OCI-LY7 (cell line): ENCODE measurements at regions not wholly inside any gene's neighbourhood (a gene's known extent, or its start where the extent isn't known, plus 50 kb on each side); places are given as distances from the start of the nearest gene placed in this dataset.

Experiments used
- BruUV-seq: library from RNA; stranded (reverse); fragments of 400-500 nt; replicated peaks from 2 replicates; lab custom pipeline; 2021; lab: Mats Ljungman, UMichigan
- CTCF ChIA-PET: fragments of 300-600 bp; sonication (Branson Sonifier 250); formaldehyde crosslinking; loops from one replicate; lab custom pipeline; 2022; ENCODE audit warnings: antibody characterized with exemption; ENCODE audit not compliant: unreplicated experiment; lab: Charles Lee
- POLR2A ChIA-PET: fragments of 300-600 bp; sonication (Branson Sonifier 250); formaldehyde crosslinking; loops from one replicate; lab custom pipeline; 2022; ENCODE audit warnings: antibody characterized with exemption; lab: Charles Lee
- DNase-seq: peaks from one replicate; pipeline ENCODE4 v3.0.0-alpha.2; 2015; ENCODE audit warnings: low spot score
- H2AFZ ChIP-seq: fragments of 200-600 bp; sonication (generic), shearing (Covaris generic); 2 replicates; pipeline ENCODE4 v1.6.1; 2014; ENCODE audit warnings: mild to moderate bottlenecking, antibody characterized with exemption, low read length, moderate library complexity
- H3K27ac ChIP-seq: fragments of 200-600 bp; sonication (generic); 2 replicates; pipeline ENCODE4 v1.5.1; 2014; ENCODE audit warnings: mixed run types, low read depth, mild to moderate bottlenecking, moderate library complexity, low read length, inconsistent platforms; ENCODE audit not compliant: poor library complexity, severe bottlenecking
- H3K36me3 ChIP-seq: fragments of 200-600 bp; sonication (generic); 2 replicates; pipeline ENCODE4 v1.6.1; 2014; ENCODE audit warnings: mild to moderate bottlenecking, antibody characterized with exemption, low read length, moderate library complexity, mixed read lengths; ENCODE audit not compliant: insufficient read depth
- H3K4me1 ChIP-seq: fragments of 200-600 bp; sonication (generic); 2 replicates; pipeline ENCODE4 v1.5.1; 2014; ENCODE audit warnings: mild to moderate bottlenecking, low read length; ENCODE audit not compliant: insufficient read depth, poor library complexity, severe bottlenecking
- H3K4me2 ChIP-seq: fragments of 200-600 bp; sonication (generic); 2 replicates; pipeline ENCODE4 v1.6.1; 2014; ENCODE audit warnings: mild to moderate bottlenecking, low read length
- H3K4me3 ChIP-seq: fragments of 200-600 bp; sonication (generic); 2 replicates; pipeline ENCODE4 v1.5.1; 2014; ENCODE audit warnings: mild to moderate bottlenecking, low read depth, low read length; ENCODE audit not compliant: poor library complexity, severe bottlenecking
- H3K79me2 ChIP-seq: fragments of 200-600 bp; sonication (generic); 2 replicates; pipeline ENCODE4 v1.6.1; 2016; ENCODE audit warnings: low read depth, mild to moderate bottlenecking, low read length, moderate library complexity, mixed read lengths; ENCODE audit not compliant: insufficient read depth
- H3K9me2 ChIP-seq: fragments of 200-600 bp; sonication (generic); 2 replicates; pipeline ENCODE4 v1.6.1; 2016; ENCODE audit warnings: mild to moderate bottlenecking, low read length, mixed read lengths; ENCODE audit not compliant: insufficient read depth
- H3K9me3 ChIP-seq: fragments of 200-600 bp; sonication (generic); 2 replicates; pipeline ENCODE4 v1.6.1; 2014; ENCODE audit warnings: mild to moderate bottlenecking, mixed run types, low read length, mixed read lengths
- H4K20me1 ChIP-seq: fragments of 200-600 bp; sonication (generic); 2 replicates; pipeline ENCODE4 v1.6.1; 2014; ENCODE audit warnings: mild to moderate bottlenecking, antibody characterized with exemption, low read length, moderate library complexity, mixed read lengths; ENCODE audit not compliant: insufficient read depth
- EZH2phosphoT487 ChIP-seq: fragments of 200-600 bp; sonication (generic); IDR thresholded peaks from 2 replicates; pipeline ENCODE4 v1.6.1; 2018; ENCODE audit warnings: low read depth, borderline replicate concordance, mild to moderate bottlenecking, mixed run types, antibody characterized with exemption, low read length, moderate library complexity, mixed read lengths
- intact Hi-C: fragments of 100-400 bp; cut with micrococcal nuclease; formaldehyde crosslinking; loops from one replicate; pipeline ENCODE4 v1.10.0; 2022; ENCODE audit not compliant: unreplicated experiment
- TF ChIP-seq, protein P1 (sequence below): fragments of 200-600 bp; sonication (generic); conservative IDR thresholded peaks from 2 replicates; pipeline ENCODE4 v1.5.1; 2014; ENCODE audit warnings: mild to moderate bottlenecking, antibody characterized with exemption, low read length, moderate library complexity, mixed read lengths

DNA sequence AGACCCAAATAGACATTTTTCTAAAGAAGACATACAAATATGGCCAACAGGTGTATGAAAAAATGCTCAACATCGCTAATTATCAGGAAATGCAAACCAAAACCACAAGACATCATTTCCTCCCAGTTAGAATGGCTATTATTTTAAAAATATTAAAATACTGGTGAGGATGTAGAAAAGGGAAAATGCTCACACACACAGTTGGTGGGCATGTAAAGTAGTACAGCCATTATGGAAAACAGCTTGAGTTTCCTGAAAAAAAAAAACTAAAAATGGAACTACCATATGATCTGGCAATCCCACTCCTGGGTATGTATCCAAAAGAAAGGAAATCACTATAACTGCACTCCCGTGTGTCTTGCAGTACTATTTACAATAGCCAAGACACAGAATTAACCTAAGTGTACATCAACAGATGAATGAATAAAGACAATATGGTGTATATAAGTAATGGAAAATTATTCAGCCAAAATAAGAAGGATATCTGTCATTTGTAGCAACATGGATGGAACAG is 128.9 kb upstream of the DKK2 start:
- no peak overlapping the region for H3K4me3 ChIP-seq
- no peaks in the 10 kb centered on the region for H4K20me1 ChIP-seq
- CTCF ChIA-PET, result no interaction called here
- POLR2A ChIA-PET, result no interaction called here
- H3K27ac ChIP-seq, result no peak overlapping the region
- no peaks in the 10 kb centered on the region for H3K9me2 ChIP-seq
- no TSS peak for BruUV-seq
- H3K9me3 ChIP-seq, result no peaks in the 10 kb centered on the region
- DNase-seq, result no peak
- H3K4me2 ChIP-seq, result no peak overlapping the region
- no peaks in the 10 kb centered on the region for H3K4me1 ChIP-seq
- H3K36me3 ChIP-seq, result no peaks in the 10 kb centered on the region
- TF ChIP-seq, protein P1, sequence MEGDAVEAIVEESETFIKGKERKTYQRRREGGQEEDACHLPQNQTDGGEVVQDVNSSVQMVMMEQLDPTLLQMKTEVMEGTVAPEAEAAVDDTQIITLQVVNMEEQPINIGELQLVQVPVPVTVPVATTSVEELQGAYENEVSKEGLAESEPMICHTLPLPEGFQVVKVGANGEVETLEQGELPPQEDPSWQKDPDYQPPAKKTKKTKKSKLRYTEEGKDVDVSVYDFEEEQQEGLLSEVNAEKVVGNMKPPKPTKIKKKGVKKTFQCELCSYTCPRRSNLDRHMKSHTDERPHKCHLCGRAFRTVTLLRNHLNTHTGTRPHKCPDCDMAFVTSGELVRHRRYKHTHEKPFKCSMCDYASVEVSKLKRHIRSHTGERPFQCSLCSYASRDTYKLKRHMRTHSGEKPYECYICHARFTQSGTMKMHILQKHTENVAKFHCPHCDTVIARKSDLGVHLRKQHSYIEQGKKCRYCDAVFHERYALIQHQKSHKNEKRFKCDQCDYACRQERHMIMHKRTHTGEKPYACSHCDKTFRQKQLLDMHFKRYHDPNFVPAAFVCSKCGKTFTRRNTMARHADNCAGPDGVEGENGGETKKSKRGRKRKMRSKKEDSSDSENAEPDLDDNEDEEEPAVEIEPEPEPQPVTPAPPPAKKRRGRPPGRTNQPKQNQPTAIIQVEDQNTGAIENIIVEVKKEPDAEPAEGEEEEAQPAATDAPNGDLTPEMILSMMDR, result no peak
- no peak for TF ChIP-seq EZH2phosphoT487
- H3K79me2 ChIP-seq, result no peaks in the 10 kb centered on the region
- intact Hi-C loops, result no loop called here
- H2AFZ ChIP-seq, result no peak overlapping the region

DNA sequence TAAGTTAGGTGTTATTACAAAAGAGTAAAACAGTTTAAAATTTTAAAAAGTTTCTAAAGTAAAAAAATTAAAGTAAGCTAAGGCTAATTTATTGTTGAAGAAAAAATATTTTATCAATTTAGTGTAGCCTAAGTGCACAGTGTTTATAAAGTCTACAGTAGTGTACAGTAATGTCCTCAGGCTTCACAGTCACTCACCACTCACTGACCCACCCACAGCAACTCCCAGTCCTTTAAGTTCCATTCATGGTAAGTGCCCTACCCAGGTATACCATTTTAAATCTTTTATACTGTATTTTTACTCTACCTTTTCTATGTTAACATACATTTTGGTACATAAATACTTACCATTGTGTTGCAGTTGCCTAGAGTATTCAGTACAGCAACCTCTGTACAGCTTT is 120.3 kb upstream of the DKK2 start:
- H3K9me2 ChIP-seq, result no peaks in the 10 kb centered on the region
- H2AFZ ChIP-seq, result no peak overlapping the region
- POLR2A ChIA-PET, result interaction anchor here (1.1 kb wide), 1 partner anchor 21 kb away, joined by 3 read pairs; no protein-coding TSS in a partner anchor
- no peaks in the 10 kb centered on the region for H3K4me1 ChIP-seq
- no peak for DNase-seq
- TF ChIP-seq EZH2phosphoT487, result no peak
- H3K4me3 ChIP-seq, result no peak overlapping the region
- H4K20me1 ChIP-seq, result no peaks in the 10 kb centered on the region
- no peaks in the 10 kb centered on the region for H3K9me3 ChIP-seq
- H3K4me2 ChIP-seq, result no peak overlapping the region
- CTCF ChIA-PET, result no interaction called here
- H3K79me2 ChIP-seq, result no peaks in the 10 kb centered on the region
- H3K27ac ChIP-seq, result no peak overlapping the region
- no TSS peak for BruUV-seq
- no peaks in the 10 kb centered on the region for H3K36me3 ChIP-seq
- intact Hi-C loops, result no loop called here

DNA sequence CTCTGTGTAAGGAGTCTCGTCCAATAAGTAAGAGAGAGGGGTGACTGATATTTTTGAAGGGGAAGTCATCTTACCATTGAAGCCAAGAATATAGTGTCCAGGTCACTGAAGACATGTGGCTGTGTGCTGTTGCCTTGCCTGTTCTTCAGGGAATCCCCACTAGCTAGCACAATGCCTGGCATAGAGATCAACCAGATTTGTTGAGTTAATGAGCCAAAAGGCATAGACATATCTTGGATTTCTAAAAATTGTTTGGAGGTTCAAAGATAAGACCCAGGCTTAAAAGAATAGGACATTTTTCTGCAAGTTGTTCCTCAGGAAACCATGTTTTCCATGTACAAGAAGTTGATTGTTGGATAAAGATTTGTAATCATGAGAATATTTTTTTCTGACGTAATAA is 119.3 kb upstream of the DKK2 start:
- intact Hi-C loops, result no loop called here
- DNase-seq, result no peak
- Histone ChIP-seq H3K4me1 (no peaks in the 10 kb centered on the region), H3K9me3 (no peaks in the 10 kb centered on the region), H3K4me3 (no peak overlapping the region), H4K20me1 (no peaks in the 10 kb centered on the region), H3K79me2 (no peaks in the 10 kb centered on the region), H2AFZ (no peak overlapping the region), H3K9me2 (no peaks in the 10 kb centered on the region), H3K36me3 (no peaks in the 10 kb centered on the region), H3K27ac (no peak overlapping the region), H3K4me2 (no peak overlapping the region)
- TF ChIP-seq, protein P1, result no peak
- TF ChIP-seq EZH2phosphoT487, result no peak
- BruUV-seq, result no TSS peak
- CTCF ChIA-PET, result no interaction called here
- POLR2A ChIA-PET, result no interaction called here
